ENCODE measurements at regions not wholly inside any gene's neighbourhood (a gene's known extent, or its start where the extent isn't known, plus 50 kb on each side); places are given as distances from the start of the nearest gene placed in this dataset.
"Not testable (repeated sequence)": the region's sequence is repeated elsewhere in the genome, so short reads cannot be mapped to it uniquely, and the experiment has no call there.

- Histone ChIP-seq H3K4me1 (no peaks in the 10 kb centered on the region), H3K27ac (no peak overlapping the region), H3K4me3 (no peak overlapping the region), H3K27me3 (no peaks in the 10 kb centered on the region), H3K9ac (ENCODE audit: low read depth in 2 of 2, low read length in 2 of 2) (no peak overlapping the region), H3K36me3 (no peaks in the 10 kb centered on the region), H3K9me3 (no peaks in the 10 kb centered on the region)
- no peak for TF ChIP-seq CTCF (IDR thresholded peaks at IDR 0.05)
- no peak for DNase-seq
- intact Hi-C loops (cut with DNase I): no loop called here
Measured at GRCh38 chr12:76943008-76943407, 64.2 kb upstream of the CSRP2 start.

GRCh38 chr12:76942267-76942666 lies 63.4 kb upstream of the CSRP2 start:
- intact Hi-C loops (cut with DNase I): no loop called here

GRCh38 chr12:76940671-76941445 lies 62.0 kb upstream of the CSRP2 start:
- H3K36me3 ChIP-seq: no peaks in the 10 kb centered on the region
- H3K27ac ChIP-seq: no peak overlapping the region
- no peak for TF ChIP-seq CTCF (IDR thresholded peaks at IDR 0.05)
- intact Hi-C loops (cut with DNase I): no loop called here
- no peaks in the 10 kb centered on the region for H3K9me3 ChIP-seq
- H3K4me1 ChIP-seq: no peaks in the 10 kb centered on the region
- no peak overlapping the region for H3K9ac ChIP-seq (ENCODE audit: low read depth in 2 of 2, low read length in 2 of 2)
- H3K27me3 ChIP-seq: no peaks in the 10 kb centered on the region
- H3K4me3 ChIP-seq: no peak overlapping the region
- DNase-seq: no peak

More at GRCh38 chr12:76942267-76942666, 63.4 kb upstream of the CSRP2 start:
- H3K9ac ChIP-seq (ENCODE audit: low read depth in 2 of 2, low read length in 2 of 2): no peak overlapping the region
- DNase-seq: no peak
- H3K9me3 ChIP-seq: no peaks in the 10 kb centered on the region
- no peaks in the 10 kb centered on the region for H3K27me3 ChIP-seq
- no peak overlapping the region for H3K27ac ChIP-seq
- H3K36me3 ChIP-seq: no peaks in the 10 kb centered on the region
- TF ChIP-seq CTCF (IDR thresholded peaks at IDR 0.05): no peak
- no peak overlapping the region for H3K4me3 ChIP-seq
- no peaks in the 10 kb centered on the region for H3K4me1 ChIP-seq

- DNase-seq: no peak
- no peak for TF ChIP-seq CTCF (IDR thresholded peaks at IDR 0.05)
- no peaks in the 10 kb centered on the region for H3K9me3 ChIP-seq
- H3K4me3 ChIP-seq: no peak overlapping the region
- H3K27me3 ChIP-seq: no peaks in the 10 kb centered on the region
- no peaks in the 10 kb centered on the region for H3K36me3 ChIP-seq
- intact Hi-C loops (cut with DNase I): no loop called here
- H3K4me1 ChIP-seq: no peaks in the 10 kb centered on the region
- no peak overlapping the region for H3K9ac ChIP-seq (ENCODE audit: low read depth in 2 of 2, low read length in 2 of 2)
- H3K27ac ChIP-seq: no peak overlapping the region
Measured at GRCh38 chr12:76939701-76940100, 60.9 kb upstream of the CSRP2 start.

GRCh38 chr12:76936275-76937193 lies 57.7 kb upstream of the CSRP2 start:
- Histone ChIP-seq H3K9ac (ENCODE audit: low read depth in 2 of 2, low read length in 2 of 2) (no peak overlapping the region), H3K4me1 (no peaks in the 10 kb centered on the region), H3K36me3 (no peaks in the 10 kb centered on the region), H3K27me3 (no peaks in the 10 kb centered on the region), H3K4me3 (no peak overlapping the region), H3K9me3 (no peaks in the 10 kb centered on the region), H3K27ac (no peak overlapping the region)
- TF ChIP-seq CTCF (IDR thresholded peaks at IDR 0.05): no peak
- intact Hi-C loops (cut with DNase I): no loop called here
- DNase-seq: no peak

- H3K27ac ChIP-seq; H3K9me3 ChIP-seq; DNase-seq; intact Hi-C loops (cut with DNase I); H3K36me3 ChIP-seq; H3K4me3 ChIP-seq; H3K4me1 ChIP-seq; H3K27me3 ChIP-seq; H3K9ac ChIP-seq (ENCODE audit: low read depth in 2 of 2, low read length in 2 of 2): not testable (repeated sequence)
Measured at GRCh38 chr12:76933392-76933791, 54.6 kb upstream of the CSRP2 start.
